Rectal smooth muscle tissue (tissue), 1 donor: ENCODE measurements at regions not wholly inside any gene's neighbourhood (a gene's known extent, or its start where the extent isn't known, plus 50 kb on each side); places are given as distances from the start of the nearest gene placed in this dataset.

Experiments used
- H3K27ac ChIP-seq: one replicate; pipeline ENCODE4 v1.7.0; 2013; ENCODE audit warnings: low read depth, low read length, inconsistent platforms
- H3K27me3 ChIP-seq: one replicate; pipeline ENCODE4 v1.7.0; 2013; ENCODE audit warnings: low read length; ENCODE audit not compliant: control insufficient read depth, insufficient read depth
- H3K36me3 ChIP-seq: one replicate; pipeline ENCODE4 v1.7.0; 2013; ENCODE audit warnings: low read length; ENCODE audit not compliant: control insufficient read depth, insufficient read depth
- H3K4me1 ChIP-seq: one replicate; pipeline ENCODE4 v1.7.0; 2013; ENCODE audit warnings: low read length; ENCODE audit not compliant: control insufficient read depth, insufficient read depth
- H3K4me3 ChIP-seq: one replicate; pipeline ENCODE4 v1.7.0; 2013; ENCODE audit warnings: low read length
- H3K9ac ChIP-seq: one replicate; pipeline ENCODE4 v1.7.0; 2013; ENCODE audit warnings: low read length

DNA sequence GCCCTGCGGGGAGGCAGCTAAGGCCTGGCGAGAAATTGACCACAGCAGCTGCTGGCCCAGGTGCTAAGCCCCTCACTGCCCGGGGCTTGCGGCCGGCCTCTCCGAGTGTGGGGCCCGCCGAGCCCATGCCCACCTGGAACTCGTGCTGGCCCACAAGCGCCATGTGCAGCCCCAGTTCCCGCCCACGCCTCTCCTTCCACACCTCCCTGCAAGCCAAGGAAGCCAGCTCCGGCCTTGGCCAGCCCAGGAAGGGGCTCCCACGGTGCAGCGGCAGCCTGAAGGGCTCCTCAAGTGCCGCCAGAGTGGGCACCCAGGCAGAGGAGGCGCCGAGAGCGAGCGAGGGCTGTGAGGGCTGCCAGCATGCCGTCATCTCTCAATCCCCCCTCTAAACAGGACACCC, 304.6 kb upstream of the FAM98A start:
- H3K4me1 ChIP-seq: no peaks in the 10 kb centered on the region
- no peak overlapping the region for H3K9ac ChIP-seq
- H3K36me3 ChIP-seq: no peaks in the 10 kb centered on the region
- no peak overlapping the region for H3K27ac ChIP-seq
- H3K4me3 ChIP-seq: no peak overlapping the region
- no peaks in the 10 kb centered on the region for H3K27me3 ChIP-seq

DNA sequence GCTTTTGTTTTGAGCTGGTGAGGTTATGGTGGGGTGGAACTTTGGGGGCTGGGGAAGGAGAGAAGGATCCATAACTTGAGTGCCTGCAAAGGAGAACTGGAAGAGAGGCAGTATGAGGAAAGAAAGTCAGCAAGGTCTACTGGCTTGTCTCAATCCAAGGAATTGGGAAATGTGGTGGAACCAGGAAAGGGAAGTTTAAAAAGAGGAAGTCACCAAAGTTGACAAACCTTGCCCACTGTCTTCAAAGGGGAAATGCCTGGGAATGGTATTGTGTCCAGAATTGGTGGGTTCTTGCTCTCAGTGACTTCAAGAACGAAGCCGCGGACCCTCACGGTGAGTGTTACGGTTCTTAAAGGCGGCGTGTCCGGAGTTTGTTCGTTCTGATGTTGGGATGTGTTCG, 304.1 kb upstream of the FAM98A start:
- H3K36me3 ChIP-seq: no peaks in the 10 kb centered on the region

GRCh38 chr2:33900610-33901009, 301.5 kb upstream of the FAM98A start:
- Histone ChIP-seq H3K4me1 (no peaks in the 10 kb centered on the region), H3K27me3 (no peaks in the 10 kb centered on the region), H3K9ac (no peak overlapping the region), H3K4me3 (no peak overlapping the region), H3K27ac (no peak overlapping the region), H3K36me3 (no peaks in the 10 kb centered on the region)

More for the DNA sequence above, 304.1 kb upstream of the FAM98A start:
- Histone ChIP-seq H3K4me3 (no peak overlapping the region), H3K27ac (no peak overlapping the region), H3K27me3 (no peaks in the 10 kb centered on the region), H3K9ac (no peak overlapping the region), H3K4me1 (no peaks in the 10 kb centered on the region)

DNA sequence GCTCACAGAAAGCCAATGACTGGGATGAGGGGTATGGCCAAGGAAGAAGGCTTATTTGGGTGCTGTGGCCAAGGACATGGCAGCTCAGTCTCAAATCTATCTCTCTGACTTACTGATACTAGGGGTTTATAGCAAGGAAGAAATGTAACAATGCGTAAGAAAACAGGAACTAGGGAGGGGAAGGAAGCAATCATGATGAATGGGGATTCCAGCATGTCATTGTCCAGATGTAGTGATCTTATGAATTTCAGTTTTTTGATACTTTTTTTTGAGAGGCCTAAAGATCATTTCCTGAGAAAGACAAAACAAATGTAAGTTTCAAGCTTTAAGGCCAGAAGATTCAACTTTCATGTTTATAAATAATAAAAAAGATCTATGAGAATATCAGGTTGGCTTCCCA, 298.6 kb upstream of the FAM98A start:
- no peaks in the 10 kb centered on the region for H3K36me3 ChIP-seq
- H3K4me3 ChIP-seq: no peak overlapping the region
- no peak overlapping the region for H3K9ac ChIP-seq
- no peak overlapping the region for H3K27ac ChIP-seq
- no peaks in the 10 kb centered on the region for H3K27me3 ChIP-seq
- no peaks in the 10 kb centered on the region for H3K4me1 ChIP-seq

DNA sequence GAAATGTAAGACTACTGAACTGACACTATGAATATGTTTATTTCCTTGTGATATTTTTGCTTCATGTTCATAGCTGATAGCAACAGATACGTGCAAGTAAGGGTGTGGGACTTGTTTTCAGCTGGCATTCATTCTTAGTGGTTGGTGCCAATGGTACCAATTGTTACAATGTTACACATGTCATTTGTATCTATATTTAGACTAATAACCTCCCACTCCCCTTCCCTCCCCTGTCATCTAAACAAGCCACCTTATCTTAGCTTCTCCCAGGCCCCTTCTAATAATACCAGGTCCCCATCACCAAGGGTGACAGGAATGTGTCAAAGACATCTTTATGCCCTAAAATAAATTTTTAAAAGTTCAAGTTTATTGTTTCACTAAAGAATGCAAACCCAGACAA, 294.7 kb upstream of the FAM98A start:
- H3K36me3 ChIP-seq: no peaks in the 10 kb centered on the region
- no peaks in the 10 kb centered on the region for H3K4me1 ChIP-seq
- no peak overlapping the region for H3K27ac ChIP-seq
- no peak overlapping the region for H3K4me3 ChIP-seq
- no peaks in the 10 kb centered on the region for H3K27me3 ChIP-seq
- no peak overlapping the region for H3K9ac ChIP-seq

DNA sequence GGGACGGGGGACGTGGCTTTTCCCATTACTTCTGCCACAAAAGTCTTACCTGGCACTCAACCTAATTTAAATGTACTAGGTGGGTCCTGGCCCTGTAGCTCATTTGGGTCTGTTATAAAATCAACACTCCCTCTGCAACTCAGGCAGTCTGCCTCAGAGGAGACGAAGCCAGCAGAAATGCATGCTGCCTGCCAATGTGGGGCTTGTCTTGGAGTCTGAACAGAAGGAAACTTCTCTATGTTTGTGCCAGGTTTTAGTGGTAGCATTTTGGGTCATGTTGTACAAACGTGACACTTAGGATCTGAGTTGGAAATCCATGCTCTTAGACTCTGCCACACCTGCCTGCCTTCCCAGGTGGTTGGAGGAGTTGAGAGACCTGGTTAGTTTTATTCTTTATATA, 292.5 kb upstream of the FAM98A start:
- Histone ChIP-seq H3K4me1 (no peaks in the 10 kb centered on the region), H3K27ac (no peak overlapping the region), H3K4me3 (no peak overlapping the region), H3K9ac (no peak overlapping the region), H3K36me3 (no peaks in the 10 kb centered on the region), H3K27me3 (no peaks in the 10 kb centered on the region)

GRCh38 chr2:33890686-33891085, 291.6 kb upstream of the FAM98A start:
- Histone ChIP-seq H3K4me3 (no peak overlapping the region), H3K9ac (no peak overlapping the region), H3K36me3 (no peaks in the 10 kb centered on the region), H3K4me1 (no peaks in the 10 kb centered on the region), H3K27ac (no peak overlapping the region), H3K27me3 (no peaks in the 10 kb centered on the region)

DNA sequence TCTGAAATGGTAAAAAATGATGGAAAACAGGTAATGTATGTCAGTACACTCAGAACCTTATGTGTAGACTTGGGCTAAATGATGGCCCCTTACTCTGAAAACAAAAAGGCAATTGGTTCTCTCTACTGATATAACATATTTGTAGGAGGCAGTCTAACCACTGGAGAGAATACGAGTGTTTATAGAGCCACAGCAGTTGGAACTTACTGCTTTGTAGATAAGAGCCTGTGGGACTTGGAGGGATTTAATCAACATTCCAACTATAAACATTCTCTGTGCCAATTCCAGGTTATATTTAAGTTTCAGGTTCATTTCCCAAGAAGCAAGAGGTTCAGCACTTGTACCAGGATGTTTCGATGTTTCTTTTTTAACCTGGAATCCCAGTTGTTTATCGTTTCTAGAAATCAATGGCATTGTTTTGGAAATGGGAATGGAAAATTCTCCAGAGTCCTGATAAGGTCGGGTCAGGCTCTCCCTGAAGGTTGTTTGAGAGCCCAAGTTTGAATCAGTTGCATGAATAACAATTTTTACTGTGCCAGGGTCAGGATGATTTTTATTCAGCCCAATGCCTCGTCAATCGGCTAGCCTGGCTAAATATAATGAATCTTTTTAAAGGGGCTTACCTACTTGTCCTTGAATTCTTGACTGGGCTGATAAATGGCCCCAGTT, 278.4 kb upstream of the FAM98A start:
- H3K27me3 ChIP-seq: no peaks in the 10 kb centered on the region
- H3K27ac ChIP-seq: no peak overlapping the region
- no peak overlapping the region for H3K9ac ChIP-seq
- H3K36me3 ChIP-seq: no peaks in the 10 kb centered on the region
- no peaks in the 10 kb centered on the region for H3K4me1 ChIP-seq
- H3K4me3 ChIP-seq: no peak overlapping the region

DNA sequence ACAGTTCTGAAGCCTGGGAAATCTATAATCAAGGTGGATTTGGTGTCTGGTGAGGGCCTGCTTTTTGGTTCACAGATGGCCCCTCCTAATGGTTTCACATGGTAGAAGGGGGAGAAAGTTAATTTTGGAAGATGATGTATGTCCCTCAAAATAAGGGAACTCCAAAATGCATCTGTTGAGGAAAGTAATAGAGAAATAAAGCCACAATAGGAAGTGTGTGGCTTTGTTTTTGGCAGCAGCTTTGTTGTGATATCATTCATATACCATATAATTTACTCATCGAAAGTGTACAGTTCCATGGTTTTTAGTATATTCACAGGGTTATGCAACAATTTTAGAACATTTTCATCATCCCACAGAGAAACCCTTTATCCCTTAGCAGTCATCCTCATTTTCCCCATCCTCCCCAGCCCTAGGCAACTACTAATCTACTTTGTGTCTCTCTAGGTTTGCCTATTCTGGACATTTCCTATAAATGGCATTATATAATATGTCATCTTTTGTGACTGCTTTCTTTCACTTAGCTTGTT, 274.0 kb upstream of the FAM98A start:
- Histone ChIP-seq H3K9ac (no peak overlapping the region), H3K27ac (no peak overlapping the region), H3K27me3 (no peaks in the 10 kb centered on the region), H3K36me3 (no peaks in the 10 kb centered on the region), H3K4me1 (no peaks in the 10 kb centered on the region), H3K4me3 (no peak overlapping the region)

DNA sequence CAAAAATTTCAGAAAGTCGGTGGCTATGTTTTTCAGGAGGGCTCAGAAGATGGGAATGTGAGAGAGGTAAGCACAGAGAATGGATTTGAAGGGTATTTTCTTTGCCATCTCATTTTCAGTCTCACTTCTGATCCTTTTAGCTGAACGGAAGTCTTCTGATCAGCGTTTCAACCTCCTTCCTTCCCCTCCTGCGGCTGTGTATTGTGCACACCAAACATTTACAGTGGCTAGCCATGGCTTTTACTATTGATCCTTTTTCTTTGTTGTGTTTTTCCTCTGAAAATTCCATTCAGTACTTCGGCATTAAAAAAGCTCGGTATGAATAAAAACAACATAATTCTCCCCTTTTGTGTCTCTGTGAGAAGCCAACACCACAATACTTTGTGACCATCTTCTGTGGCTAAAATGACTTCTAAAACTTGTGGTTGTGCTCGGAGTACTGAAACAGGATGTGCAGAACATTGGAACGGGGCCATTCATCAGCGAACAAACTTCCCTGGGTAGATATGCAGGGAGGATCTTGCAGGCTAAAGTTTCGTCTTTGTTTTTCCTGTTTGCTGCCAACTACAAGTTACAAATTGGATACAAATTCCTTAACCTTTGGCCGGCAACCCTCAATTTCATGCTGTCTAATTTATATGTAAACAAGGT, 260.8 kb upstream of the FAM98A start:
- Histone ChIP-seq H3K36me3 (no peaks in the 10 kb centered on the region), H3K27ac (no peak overlapping the region), H3K27me3 (no peaks in the 10 kb centered on the region), H3K9ac (no peak overlapping the region), H3K4me1 (no peaks in the 10 kb centered on the region), H3K4me3 (no peak overlapping the region)

- Histone ChIP-seq H3K27me3 (no peaks in the 10 kb centered on the region), H3K36me3 (no peaks in the 10 kb centered on the region), H3K4me3 (no peak overlapping the region), H3K4me1 (no peaks in the 10 kb centered on the region), H3K9ac (no peak overlapping the region), H3K27ac (no peak overlapping the region)
Measured at GRCh38 chr2:33859176-33859575, 260.1 kb upstream of the FAM98A start.

DNA sequence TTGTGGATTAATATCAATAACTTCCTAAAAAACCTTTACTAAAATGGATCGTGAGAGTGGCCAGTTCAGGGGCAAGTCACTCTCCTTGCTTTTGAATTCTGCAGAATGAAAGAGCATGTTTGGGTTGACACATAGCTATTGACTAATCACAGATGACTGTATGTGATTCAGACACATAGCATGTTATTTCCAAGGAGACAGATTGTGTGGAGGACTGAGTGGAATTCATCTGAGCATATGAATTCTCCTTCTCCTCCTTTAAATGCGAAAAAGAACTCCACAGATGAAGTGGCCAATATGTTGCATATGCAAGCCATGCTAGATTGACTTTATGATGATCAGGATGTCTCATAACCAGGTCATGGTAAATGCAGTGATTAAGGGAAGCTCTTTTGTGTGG, 249.4 kb upstream of the FAM98A start:
- H3K27me3 ChIP-seq: no peaks in the 10 kb centered on the region
- H3K36me3 ChIP-seq: no peaks in the 10 kb centered on the region
- no peak overlapping the region for H3K4me3 ChIP-seq
- H3K27ac ChIP-seq: no peak overlapping the region
- H3K9ac ChIP-seq: no peak overlapping the region
- no peaks in the 10 kb centered on the region for H3K4me1 ChIP-seq

- Histone ChIP-seq H3K36me3 (no peaks in the 10 kb centered on the region), H3K4me3 (no peak overlapping the region), H3K9ac (no peak overlapping the region), H3K27me3 (no peaks in the 10 kb centered on the region), H3K4me1 (no peaks in the 10 kb centered on the region), H3K27ac (no peak overlapping the region)
Measured at GRCh38 chr2:33839791-33840190, 240.7 kb upstream of the FAM98A start.
